GM19043 (cell line): ENCODE measurements at regions not wholly inside any gene's neighbourhood (a gene's known extent, or its start where the extent isn't known, plus 50 kb on each side); places are given as distances from the start of the nearest gene placed in this dataset.
"Not testable (repeated sequence)": the region's sequence is repeated elsewhere in the genome, so short reads cannot be mapped to it uniquely, and the experiment has no call there.

Experiments used
- ATAC-seq: cut with Tn5 transposase; IDR thresholded peaks from one replicate; pipeline ENCODE4 v1.9.1; 2021; ENCODE audit warnings: low read depth; ENCODE audit not compliant: unreplicated experiment

DNA sequence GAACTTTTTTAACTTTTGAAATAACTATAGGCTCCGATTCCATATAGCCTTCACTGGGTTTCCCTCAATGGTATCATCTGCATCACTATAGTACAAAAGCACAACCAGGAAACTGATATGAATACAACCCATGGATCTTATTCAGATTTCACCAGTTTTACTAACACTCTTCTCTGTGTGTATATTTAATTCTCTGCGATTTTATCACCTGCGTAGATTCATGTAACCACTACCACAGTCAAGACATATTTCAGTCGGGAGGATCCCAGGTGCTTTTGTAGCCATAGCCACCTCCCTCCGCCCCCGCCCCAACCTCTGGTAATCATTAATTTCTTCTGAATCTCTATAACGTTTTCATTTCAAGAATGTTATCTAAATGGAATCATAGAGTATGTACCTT, 82.8 kb upstream of the C7orf33 start:
- ATAC-seq = no peak

DNA sequence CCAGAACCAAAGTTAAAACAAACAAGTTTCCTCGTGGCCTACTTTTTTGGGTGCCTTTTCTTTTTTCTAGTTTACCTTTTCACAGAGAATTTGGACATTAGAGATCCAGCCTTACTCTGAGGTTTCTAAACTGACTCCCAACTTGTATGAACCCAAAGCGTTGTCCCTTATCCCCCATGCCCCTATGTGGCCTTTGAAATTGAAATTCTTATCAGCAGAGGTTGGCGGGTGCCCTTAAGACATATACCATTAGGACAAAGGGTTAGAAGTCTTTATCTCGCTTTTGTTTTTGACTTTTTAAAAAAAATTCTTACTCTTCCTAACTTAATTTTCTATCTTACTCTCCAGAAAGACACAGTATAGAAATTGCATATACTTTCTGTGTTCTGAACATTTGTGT, 76.3 kb upstream of the C7orf33 start:
- no peak for ATAC-seq

DNA sequence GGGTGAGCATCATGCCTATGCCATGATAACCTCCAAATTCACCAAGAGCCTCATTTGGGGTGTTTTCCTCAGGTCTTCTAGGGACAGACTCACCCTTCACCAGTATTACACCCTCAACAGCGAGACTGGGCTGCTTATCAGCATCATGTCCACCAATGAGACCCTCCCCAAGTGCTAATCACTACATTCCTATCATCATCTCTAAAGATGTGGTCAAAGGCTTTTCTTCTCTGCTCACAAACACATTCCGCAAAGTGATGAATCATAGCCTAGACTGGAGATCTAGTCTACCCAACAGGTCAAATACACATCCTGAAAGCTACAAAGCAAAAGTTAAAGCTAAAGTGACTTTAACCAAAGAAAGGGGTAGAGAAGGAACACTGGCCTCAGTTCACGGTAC, 75.3 kb upstream of the C7orf33 start:
- ATAC-seq = no peak

DNA sequence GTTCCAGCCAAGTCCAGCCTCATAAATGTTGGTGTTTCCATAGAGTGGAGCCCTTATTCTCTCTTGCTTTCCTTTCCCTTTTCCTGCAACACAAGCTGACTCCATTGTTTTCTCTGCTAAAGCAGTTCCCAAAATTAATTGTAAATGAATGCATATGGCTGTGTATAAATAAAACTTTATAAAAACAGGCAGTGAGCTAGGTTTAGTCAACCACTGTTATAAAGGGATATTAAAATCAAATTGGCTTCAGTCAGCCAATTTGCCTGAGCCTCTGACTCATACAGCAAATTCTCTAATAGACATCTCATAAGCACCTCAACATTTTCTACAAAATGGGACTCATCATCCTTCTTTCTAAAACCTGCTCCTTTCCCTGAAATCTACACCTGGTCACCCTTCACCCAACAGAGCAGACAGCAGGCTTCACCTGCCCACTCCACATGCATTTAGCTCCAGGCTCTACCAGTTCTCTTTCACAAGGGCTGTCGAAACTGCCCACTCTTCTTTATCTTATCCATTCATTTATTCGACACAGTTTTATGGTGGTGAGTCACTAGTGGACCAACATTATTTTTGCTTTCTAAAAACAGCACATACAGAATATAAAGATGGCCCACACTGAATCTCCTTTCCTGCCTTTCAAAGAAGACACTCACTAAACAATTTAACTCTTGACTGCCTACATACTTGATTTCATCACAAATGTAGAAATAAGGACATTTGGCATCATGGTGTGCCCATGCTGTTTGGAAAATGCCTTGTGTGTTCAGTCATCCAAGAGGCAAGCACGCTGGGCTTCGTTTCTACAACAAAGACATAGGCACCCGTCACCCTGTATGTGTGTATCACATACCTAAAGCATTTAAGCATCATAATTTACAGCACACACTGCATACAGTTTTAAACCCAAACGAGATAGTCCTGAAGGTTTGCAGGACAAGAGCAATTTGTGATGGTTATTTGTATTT, 74.6 kb upstream of the C7orf33 start:
- no peak for ATAC-seq

GRCh38 chr7:148519386-148519785, 71.2 kb upstream of the C7orf33 start:
- ATAC-seq = not testable (repeated sequence)

- ATAC-seq = no peak
Observed at GRCh38 chr7:148521271-148521670, 69.3 kb upstream of the C7orf33 start.

- no peak for ATAC-seq
Observed at GRCh38 chr7:148523550-148523949, 67.0 kb upstream of the C7orf33 start.

DNA sequence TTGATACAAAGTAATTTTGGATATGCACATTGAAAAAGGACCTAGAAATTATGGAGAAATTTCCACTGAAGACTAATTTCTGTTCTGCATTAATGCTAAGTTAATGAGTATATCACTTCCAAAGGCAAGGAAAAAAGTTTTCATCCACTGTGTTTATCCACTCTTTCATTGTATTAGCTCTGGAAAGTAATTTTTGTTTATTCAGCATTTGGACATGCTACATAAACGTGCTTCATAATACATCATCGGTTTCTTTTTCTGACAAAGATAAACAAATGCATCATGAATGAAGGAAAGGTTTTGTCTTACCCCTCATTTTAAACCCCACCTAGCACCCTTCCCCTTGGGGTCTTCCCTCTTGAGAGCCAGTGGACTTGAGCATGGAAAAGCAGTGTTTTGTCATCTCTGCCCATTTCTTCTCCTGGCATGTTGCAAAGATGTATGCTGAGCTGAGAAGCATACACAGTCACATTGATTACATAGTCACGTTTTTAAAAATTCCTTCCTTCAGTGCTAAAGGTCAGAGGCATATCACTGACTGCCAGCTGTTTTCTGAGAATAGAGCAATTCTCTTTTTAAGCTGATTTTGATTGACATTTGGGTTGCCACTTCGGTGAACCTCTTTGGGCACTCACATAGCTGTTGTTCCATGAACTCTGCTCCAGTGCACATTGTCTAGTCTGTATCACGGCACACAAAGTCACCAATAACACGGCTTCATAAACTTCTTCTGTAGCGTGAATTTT, 65.9 kb upstream of the C7orf33 start:
- no peak for ATAC-seq

DNA sequence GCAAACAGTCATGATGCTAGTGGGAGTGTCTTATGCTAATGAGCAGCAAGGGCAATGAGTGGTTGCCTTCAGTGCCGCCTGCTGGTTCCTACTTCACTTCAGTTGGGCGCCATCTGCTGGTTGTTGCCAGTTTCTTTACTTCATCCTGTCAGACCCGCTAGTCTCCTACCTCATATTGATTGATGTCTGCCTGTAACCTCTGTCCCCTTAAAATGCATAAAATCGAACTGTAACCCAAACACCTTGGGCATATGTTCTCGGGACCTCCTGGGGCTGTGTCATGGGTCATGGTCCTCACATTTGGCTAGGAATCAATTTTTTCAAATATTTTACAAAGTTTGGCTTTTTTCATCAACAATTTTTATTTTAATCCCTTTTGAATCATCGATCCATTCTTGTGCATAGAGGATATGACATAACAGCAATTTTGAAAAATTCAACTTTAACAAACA, 62.8 kb upstream of the C7orf33 start:
- ATAC-seq = peak; percentile 100

- ATAC-seq = no peak
Observed at GRCh38 chr7:148535217-148535616, 55.3 kb upstream of the C7orf33 start.

GRCh38 chr7:148537435-148537834, 53.1 kb upstream of the C7orf33 start:
- no peak for ATAC-seq

DNA sequence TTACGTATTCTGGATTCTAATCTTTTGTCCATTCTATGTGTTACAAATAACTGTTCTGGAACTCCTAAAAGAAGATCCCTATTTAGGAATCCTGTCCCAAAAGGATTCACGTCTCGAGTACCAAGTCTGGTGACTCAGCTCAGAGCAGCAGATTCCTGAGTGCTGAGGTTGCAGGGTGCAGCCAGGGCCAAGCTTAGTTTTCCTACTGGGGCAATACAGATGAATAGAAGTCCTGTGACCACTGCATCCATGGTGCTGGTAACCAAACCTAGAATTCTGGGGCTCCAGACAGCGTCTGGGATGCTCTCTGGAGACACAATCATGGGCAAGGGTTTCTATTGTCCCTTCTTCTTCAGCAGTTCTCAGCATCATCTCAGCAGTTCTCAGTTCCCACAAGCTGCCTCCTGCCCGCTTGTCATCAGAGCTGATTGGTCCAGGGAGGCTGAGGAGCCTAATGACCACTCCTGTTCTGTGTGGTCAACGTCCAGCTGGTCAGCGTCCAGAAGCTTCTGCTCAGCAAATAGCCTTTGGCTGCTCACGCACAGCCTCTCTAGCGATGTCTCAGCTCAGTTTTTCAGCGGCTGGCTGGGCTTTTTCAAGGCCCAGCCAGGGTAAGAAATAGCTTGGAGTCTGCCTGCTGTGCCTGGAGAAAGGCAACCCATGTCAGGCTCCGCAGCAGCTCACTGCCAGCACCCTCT, 50.4 kb upstream of the C7orf33 start:
- no peak for ATAC-seq
